H9 (cell line): ENCODE measurements at regions not wholly inside any gene's neighbourhood (a gene's known extent, or its start where the extent isn't known, plus 50 kb on each side); places are given as distances from the start of the nearest gene placed in this dataset.

Source experiments
- DNase-seq: peaks from one replicate; pipeline ENCODE4 v3.0.0-alpha.2; 2017
- H2AFZ ChIP-seq: one replicate; pipeline ENCODE4 v1.6.1; 2013; ENCODE audit warnings: mild to moderate bottlenecking, low read length, control low read depth, moderate library complexity
- H2AK5ac ChIP-seq: 2 replicates; pipeline ENCODE4 v1.6.1; 2013; ENCODE audit warnings: low read length, control low read depth, mixed read lengths; ENCODE audit not compliant: insufficient read length
- H2BK120ac ChIP-seq: one replicate; pipeline ENCODE4 v1.6.1; 2013; ENCODE audit warnings: low read depth, mild to moderate bottlenecking, low read length, control low read depth, inconsistent platforms; ENCODE audit not compliant: poor library complexity, severe bottlenecking
- H2BK12ac ChIP-seq: 2 replicates; pipeline ENCODE4 v1.6.1; 2013; ENCODE audit warnings: low read length, control low read depth, mixed read lengths, low read depth; ENCODE audit not compliant: insufficient read length
- H2BK15ac ChIP-seq: 2 replicates; pipeline ENCODE4 v1.6.1; 2013; ENCODE audit warnings: low read depth, low read length, control low read depth
- H2BK20ac ChIP-seq: one replicate; pipeline ENCODE4 v1.6.1; 2013; ENCODE audit warnings: low read depth, mild to moderate bottlenecking, low read length, control low read depth, inconsistent platforms; ENCODE audit not compliant: poor library complexity, severe bottlenecking
- H2BK5ac ChIP-seq: 2 replicates; pipeline ENCODE4 v1.6.1; 2013; ENCODE audit warnings: low read length, control low read depth, mixed read lengths; ENCODE audit not compliant: insufficient read length
- H3K14ac ChIP-seq: 2 replicates; pipeline ENCODE4 v1.6.1; 2013; ENCODE audit warnings: low read length, control low read depth; ENCODE audit not compliant: insufficient read depth
- H3K18ac ChIP-seq: 2 replicates; pipeline ENCODE4 v1.6.1; 2013; ENCODE audit warnings: low read depth, mild to moderate bottlenecking, mixed read lengths, low read length, control low read depth; ENCODE audit not compliant: insufficient read length
- H3K23ac ChIP-seq: 2 replicates; pipeline ENCODE4 v1.6.1; 2013; ENCODE audit warnings: low read length, control low read depth, mixed read lengths, low read depth; ENCODE audit not compliant: insufficient read length
- H3K23me2 ChIP-seq: 2 replicates; pipeline ENCODE4 v1.6.1; 2013; ENCODE audit warnings: low read depth, mild to moderate bottlenecking, mixed read lengths, low read length, control low read depth; ENCODE audit not compliant: insufficient read length, poor library complexity, severe bottlenecking
- H3K27ac ChIP-seq: 2 replicates; pipeline ENCODE4 v1.5.1; 2013; ENCODE audit warnings: low read length, control low read depth, mixed read lengths, low read depth; ENCODE audit not compliant: insufficient read length
- H3K27me3 ChIP-seq: 2 replicates; pipeline ENCODE4 v1.6.1; 2013; ENCODE audit warnings: low read length, control low read depth, inconsistent platforms; ENCODE audit not compliant: insufficient read depth
- H3K4ac ChIP-seq: 2 replicates; pipeline ENCODE4 v1.6.1; 2013; ENCODE audit warnings: low read depth, mild to moderate bottlenecking, control low read depth, inconsistent platforms, low read length, moderate library complexity
- H3K4me1 ChIP-seq: 2 replicates; pipeline ENCODE4 v1.6.1; 2013; ENCODE audit warnings: low read length, control low read depth, inconsistent platforms; ENCODE audit not compliant: insufficient read depth
- H3K4me2 ChIP-seq: 2 replicates; pipeline ENCODE4 v1.6.1; 2013; ENCODE audit warnings: low read length, control low read depth, mixed read lengths; ENCODE audit not compliant: insufficient read length, insufficient read depth
- H3K56ac ChIP-seq: 2 replicates; pipeline ENCODE4 v1.6.1; 2013; ENCODE audit warnings: low read depth, mild to moderate bottlenecking, mixed read lengths, low read length, control low read depth; ENCODE audit not compliant: insufficient read length
- H3K79me1 ChIP-seq: 2 replicates; pipeline ENCODE4 v1.6.1; 2013; ENCODE audit warnings: low read depth, mild to moderate bottlenecking, moderate library complexity, low read length, control low read depth, inconsistent platforms; ENCODE audit not compliant: insufficient read depth, poor library complexity, severe bottlenecking
- H3K79me2 ChIP-seq: 2 replicates; pipeline ENCODE4 v1.6.1; 2013; ENCODE audit warnings: low read length, control low read depth, inconsistent platforms; ENCODE audit not compliant: insufficient read depth
- H3K9ac ChIP-seq: 2 replicates; pipeline ENCODE4 v1.6.1; 2013; ENCODE audit warnings: low read length, control low read depth, mixed read lengths; ENCODE audit not compliant: insufficient read length; ENCODE audit errors: extremely low read depth
- H3K9me3 ChIP-seq: one replicate; pipeline ENCODE4 v1.6.1; 2013; ENCODE audit warnings: low read depth, low read length, inconsistent platforms; ENCODE audit not compliant: control insufficient read depth
- H3T11ph ChIP-seq: one replicate; pipeline ENCODE4 v1.6.1; 2013; ENCODE audit warnings: mild to moderate bottlenecking, low read length, control low read depth, inconsistent platforms
- H4K20me1 ChIP-seq: one replicate; pipeline ENCODE4 v1.6.1; 2013; ENCODE audit not compliant: control insufficient read depth, insufficient read length, insufficient read depth
- H4K5ac ChIP-seq: 2 replicates; pipeline ENCODE4 v1.6.1; 2013; ENCODE audit warnings: low read depth, mild to moderate bottlenecking, mixed read lengths, low read length, control low read depth; ENCODE audit not compliant: insufficient read length
- H4K8ac ChIP-seq: replicated peaks from 2 replicates; pipeline ENCODE4 v1.6.1; 2013; ENCODE audit warnings: low read length, control low read depth, mixed read lengths, low read depth; ENCODE audit not compliant: insufficient read length
- H4K91ac ChIP-seq: 2 replicates; pipeline ENCODE4 v1.6.1; 2013; ENCODE audit warnings: low read depth, mild to moderate bottlenecking, moderate library complexity, mixed read lengths, low read length, control low read depth; ENCODE audit not compliant: insufficient read length
- H3K27ac Mint-ChIP-seq, 3 experiments: 2 replicates in 2 of 3; 3 replicates in 1 of 3; pipeline ENCODE4 v1.8.0; 2020 to 2021; ENCODE audit warnings: mixed read lengths in 3 of 3, mild to moderate bottlenecking in 1 of 3, moderate library complexity in 1 of 3
- H3K27me3 Mint-ChIP-seq: 2 replicates; pipeline ENCODE4 v1.8.0; 2021; ENCODE audit warnings: low read depth, mild to moderate bottlenecking, moderate library complexity, mixed read lengths
- H3K36me3 Mint-ChIP-seq, 3 experiments: 2 replicates in 2 of 3; 3 replicates in 1 of 3; pipeline ENCODE4 v1.8.0; 2020 to 2021; ENCODE audit warnings: low read depth in 3 of 3, mixed read lengths in 3 of 3; ENCODE audit not compliant: insufficient read depth in 1 of 3
- H3K4me1 Mint-ChIP-seq, 2 experiments: 2 replicates each; pipeline ENCODE4 v1.8.0; 2020; ENCODE audit warnings: mixed read lengths in 2 of 2
- H3K4me3 Mint-ChIP-seq, 2 experiments: 2 replicates in 1 of 2; 3 replicates in 1 of 2; pipeline ENCODE4 v1.8.0; 2020 to 2021; ENCODE audit warnings: mild to moderate bottlenecking in 2 of 2, mixed read lengths in 2 of 2, moderate library complexity in 1 of 2
- H3K9me3 Mint-ChIP-seq, 2 experiments: 2 replicates in 1 of 2; 3 replicates in 1 of 2; pipeline ENCODE4 v1.8.0; 2020; ENCODE audit warnings: mild to moderate bottlenecking in 2 of 2, mixed read lengths in 2 of 2, moderate library complexity in 1 of 2
- CTCF ChIP-seq: fragments of 200-600 bp; sonication (generic); conservative IDR thresholded peaks from 3 replicates; pipeline ENCODE4 v1.8.0; 2021; ENCODE audit warnings: antibody characterized with exemption, mild to moderate bottlenecking
- WGBS: extraction: QIAGEN DNeasy Blood & Tissue Kit; methylation state at CpG from one replicate; pipeline ENCODE4 v1.1.7; 2013; ENCODE audit warnings: missing lambda C conversion rate, low lambda C conversion rate, mixed read lengths; ENCODE audit not compliant: insufficient read length; ENCODE audit errors: extremely low coverage; 5-methylcytosine and 5-hydroxymethylcytosine counted together

GRCh38 chrX:10089378-10089795, 67.4 kb upstream of the CLCN4 start:
- Histone ChIP-seq H3K4me1 (no peaks in the 10 kb centered on the region), H4K20me1 (no peaks in the 10 kb centered on the region), H3K23ac (peak overlapping the region; percentile 59), H4K91ac (no peak overlapping the region), H2BK120ac (no peak overlapping the region), H2BK20ac (no peak overlapping the region), H3K27me3 (no peaks in the 10 kb centered on the region), H3K18ac (no peak overlapping the region), H2BK5ac (no peak overlapping the region), H3K56ac (no peak overlapping the region), H3K27ac (no peak overlapping the region), H2BK15ac (no peak overlapping the region), H2BK12ac (no peak overlapping the region), H3K4me2 (no peak overlapping the region), H3K9me3 (no peaks in the 10 kb centered on the region), H3K23me2 (peaks cover 3% of the 10 kb centered on the region), H4K8ac (no peak overlapping the region), H3K9ac (no peak overlapping the region), H2AK5ac (no peak overlapping the region), H3K79me1 (no peaks in the 10 kb centered on the region), H2AFZ (no peak overlapping the region), H3K14ac (no peak overlapping the region), H3K4ac (no peak overlapping the region), H4K5ac (no peak overlapping the region), H3K79me2 (no peaks in the 10 kb centered on the region), H3T11ph (no peak overlapping the region)
- Mint-ChIP-seq H3K36me3 (peaks cover 23 to 50% (median 29%) of the 10 kb centered on the region in 3 experiments), H3K27ac (no peak overlapping the region; a peak in 1 of 7 replicates), H3K4me1 (no peaks in the 10 kb centered on the region), H3K9me3 (peaks cover 39 to 40% of the 10 kb centered on the region in 2 experiments), H3K4me3 (no peak overlapping the region), H3K27me3 (no peaks in the 10 kb centered on the region)
- WGBS, result no CpG with 5 or more reads among the region's 3 CpGs
- no peak for TF ChIP-seq CTCF
- no peak for DNase-seq
